Activated naive CD4-positive, alpha-beta T cell treated with Interleukin-2 at 50 U/mL for 16 hours (primary cell): ENCODE measurements at regions not wholly inside any gene's neighbourhood (a gene's known extent, or its start where the extent isn't known, plus 50 kb on each side); places are given as distances from the start of the nearest gene placed in this dataset.

Experiments
- DNase-seq: peaks from one replicate; pipeline ENCODE4 v3.0.0-alpha.2; 2020

DNA sequence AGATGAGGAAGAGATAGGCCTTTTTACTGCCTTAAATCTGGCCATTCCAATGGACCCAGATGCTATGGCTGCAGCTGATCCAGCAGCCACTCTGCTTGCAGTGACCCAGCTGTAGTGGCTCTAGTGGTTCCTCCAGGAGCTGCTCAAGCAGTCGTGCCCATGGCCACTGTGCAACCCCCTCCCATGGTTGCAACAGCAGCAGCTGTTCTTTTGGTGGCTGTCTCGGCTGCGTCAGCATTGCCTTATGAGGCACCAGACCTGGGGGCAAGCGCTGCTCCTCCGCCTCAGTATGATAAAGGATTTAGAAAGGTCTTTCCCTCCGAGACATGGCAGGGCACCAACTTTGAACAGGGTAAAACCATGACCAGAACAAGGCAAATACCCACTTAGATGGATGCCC lies 384.9 kb upstream of the DCC start:
- DNase-seq: no peak

DNA sequence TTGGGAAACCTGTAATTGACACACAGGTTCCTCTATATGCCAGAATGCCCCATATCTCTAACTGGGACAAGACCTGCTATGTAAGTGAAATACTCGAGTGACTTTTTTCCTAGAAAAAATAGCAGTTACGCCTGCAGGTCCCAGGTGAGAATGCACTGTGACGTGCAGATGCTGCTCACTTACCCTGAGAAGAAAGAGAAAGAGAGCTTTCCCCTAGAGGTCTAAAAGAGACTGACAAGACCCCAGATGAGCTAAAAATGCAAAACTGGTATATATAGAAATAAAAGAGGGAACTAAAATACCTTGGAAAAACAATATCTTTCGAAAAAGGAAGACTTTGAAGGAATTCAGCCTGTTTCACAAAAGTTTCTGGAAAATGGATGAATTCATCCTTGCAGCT lies 383.0 kb upstream of the DCC start:
- no peak for DNase-seq

DNA sequence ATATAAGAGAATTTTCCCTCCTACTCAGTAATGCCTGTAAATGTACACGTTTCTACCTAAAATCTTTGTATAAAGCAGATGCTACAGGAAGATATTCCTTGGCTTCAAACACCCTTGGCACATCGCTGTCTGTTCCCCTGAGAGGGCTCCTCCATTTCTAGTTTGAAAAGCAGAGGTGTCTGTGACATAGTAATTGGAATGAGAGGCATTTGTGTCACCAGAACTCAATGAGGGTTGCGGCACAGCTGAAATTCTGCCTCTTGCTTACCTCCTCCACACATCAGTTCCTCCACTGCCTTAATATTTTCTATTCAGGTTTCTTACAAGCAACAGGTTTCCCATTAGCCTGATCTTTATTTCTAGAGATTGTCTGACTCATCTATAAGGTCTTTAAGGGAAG lies 359.9 kb upstream of the DCC start:
- no peak for DNase-seq

DNA sequence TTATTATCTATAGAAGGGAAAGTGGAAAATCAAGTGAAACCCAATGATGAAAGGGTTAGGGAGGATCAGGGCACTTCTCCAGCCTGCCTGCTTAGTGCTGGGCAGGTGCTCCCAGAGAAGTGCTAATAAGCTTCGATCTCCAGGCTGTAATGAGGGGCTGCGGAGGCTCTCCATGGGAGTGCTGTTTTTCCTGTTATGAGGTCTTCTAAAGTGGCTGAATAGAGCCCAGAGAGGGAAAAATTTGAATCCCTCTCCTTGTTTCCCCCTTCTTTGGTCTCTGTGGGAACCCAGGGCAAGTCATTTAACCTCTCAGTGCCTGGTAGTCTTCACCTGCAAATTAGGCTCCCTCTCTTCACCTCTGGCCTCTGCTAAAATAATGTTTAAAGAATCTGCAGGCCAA lies 351.7 kb upstream of the DCC start:
- no peak for DNase-seq

DNA sequence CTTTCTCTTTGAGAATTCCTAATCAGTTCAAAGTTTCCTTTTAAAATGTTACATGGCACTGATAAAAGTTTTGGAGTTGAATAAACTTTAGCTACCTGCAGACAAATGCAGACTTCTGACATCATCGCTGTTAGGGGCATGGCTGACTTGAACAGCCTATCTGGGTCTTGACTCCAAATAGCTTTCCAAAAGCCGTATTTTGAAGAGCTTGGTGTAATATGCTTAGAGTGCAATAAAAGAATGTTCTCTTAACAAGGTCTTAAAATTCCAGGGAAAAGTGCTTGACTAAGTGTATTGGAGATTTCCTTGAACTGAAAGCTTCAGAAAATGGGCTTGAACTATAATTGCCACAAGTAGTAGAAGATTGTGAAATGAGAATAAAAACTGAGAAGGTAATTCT lies 342.9 kb upstream of the DCC start:
- no peak for DNase-seq

DNA sequence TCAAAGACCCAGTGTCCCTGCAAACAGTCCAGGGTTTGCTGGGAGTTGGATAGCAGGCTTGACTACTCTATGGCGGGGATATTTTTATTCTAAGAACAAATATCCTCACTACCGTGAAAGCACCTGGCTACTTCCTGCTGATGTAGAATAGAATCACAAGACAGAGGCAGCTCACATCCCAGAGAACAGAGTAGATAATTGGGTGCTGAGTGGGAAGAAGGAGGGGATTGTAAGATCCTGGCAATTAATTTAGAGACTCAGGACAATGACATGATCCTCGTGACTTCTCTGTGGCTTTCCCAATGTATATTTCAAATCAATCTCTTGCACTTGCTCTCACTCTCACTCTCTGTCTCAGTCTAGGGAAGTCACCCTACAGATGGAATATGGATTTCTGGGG lies 341.9 kb upstream of the DCC start:
- no peak for DNase-seq

- DNase-seq: no peak
These were observed 341.3 kb upstream of the DCC start for GRCh38 chr18:51998711-51999110.

- no peak for DNase-seq
These were observed 340.6 kb upstream of the DCC start for GRCh38 chr18:51999351-51999750.

GRCh38 chr18:52000435-52000834 lies 339.6 kb upstream of the DCC start:
- DNase-seq: no peak

- DNase-seq: no peak
These were observed 338.9 kb upstream of the DCC start for GRCh38 chr18:52001106-52001505.

DNA sequence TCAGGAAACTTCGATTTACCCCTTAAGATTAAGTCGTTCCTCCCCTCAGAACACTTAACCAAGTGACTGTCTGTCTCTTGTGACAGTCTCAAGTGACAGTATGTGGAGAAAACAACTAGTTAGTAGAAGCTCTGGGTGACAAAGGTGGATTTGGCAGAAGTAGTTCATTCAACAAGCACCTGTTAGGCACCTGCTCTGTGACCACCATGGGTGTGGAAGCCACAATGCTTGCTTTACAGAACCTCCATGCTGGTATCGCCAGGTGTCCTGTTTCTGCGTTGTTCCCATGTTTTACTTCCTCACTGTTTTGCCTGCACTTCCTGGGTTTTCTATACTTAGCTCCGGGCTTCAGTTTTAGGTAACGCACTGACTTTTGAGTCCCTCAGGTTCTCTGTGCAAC lies 337.4 kb upstream of the DCC start:
- DNase-seq: no peak

DNA sequence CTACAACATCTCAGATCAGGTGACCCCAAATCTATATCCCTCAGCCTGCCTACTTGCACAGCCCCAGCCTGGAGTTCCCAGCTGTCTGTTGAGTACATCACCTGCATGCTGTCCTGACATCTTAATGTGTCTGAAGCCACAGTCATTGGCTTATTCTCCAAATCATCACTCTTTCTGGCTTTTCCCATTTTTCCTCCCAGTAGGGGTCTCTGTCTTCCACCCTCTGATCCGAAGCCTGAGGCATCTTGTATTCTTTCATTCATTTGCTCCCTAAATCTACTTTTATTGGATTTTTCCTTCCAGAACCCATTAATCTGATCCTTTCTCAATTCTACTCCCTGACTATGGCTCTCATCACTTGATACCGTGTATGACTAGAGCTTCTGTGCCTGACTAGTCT lies 332.9 kb upstream of the DCC start:
- DNase-seq: no peak

- no peak for DNase-seq
These were observed 331.7 kb upstream of the DCC start for GRCh38 chr18:52008330-52008729.

DNA sequence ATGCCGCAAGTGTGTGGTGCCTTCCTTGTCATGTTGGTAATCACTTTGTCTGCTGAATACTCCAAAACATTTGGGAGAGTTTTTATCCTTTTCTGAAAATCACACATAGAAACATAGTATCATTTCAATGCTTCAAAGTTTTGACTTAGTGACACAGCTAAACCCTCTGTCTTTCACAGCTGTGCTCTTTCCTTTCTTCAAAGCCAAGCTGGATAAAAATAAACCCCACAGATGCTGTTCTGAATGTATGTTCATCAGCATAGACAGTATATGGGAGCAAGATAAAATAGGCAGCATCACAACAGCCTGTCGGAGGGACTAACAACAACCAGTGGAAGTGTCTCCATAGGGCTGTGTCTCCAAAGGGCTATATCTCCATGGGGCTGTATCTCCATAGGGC lies 331.3 kb upstream of the DCC start:
- no peak for DNase-seq

DNA sequence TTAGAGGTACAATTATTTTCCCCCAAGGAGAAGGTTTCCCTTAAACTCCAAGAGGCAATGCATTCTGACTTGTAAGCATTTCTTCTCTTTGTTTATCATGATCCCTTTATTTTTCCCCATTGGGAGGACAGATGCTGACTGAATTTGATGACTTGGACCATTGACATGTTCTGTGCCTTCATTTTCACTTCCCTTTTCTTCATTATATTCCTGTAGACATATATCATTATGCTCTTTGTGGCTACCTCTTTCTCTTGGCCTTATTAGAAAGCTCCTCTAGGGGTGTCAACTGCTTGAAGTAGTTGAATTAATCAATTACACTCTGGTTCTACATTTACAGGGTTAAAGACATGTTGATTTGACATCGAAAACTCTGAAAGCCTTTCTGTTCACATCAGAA lies 330.0 kb upstream of the DCC start:
- DNase-seq: no peak

DNA sequence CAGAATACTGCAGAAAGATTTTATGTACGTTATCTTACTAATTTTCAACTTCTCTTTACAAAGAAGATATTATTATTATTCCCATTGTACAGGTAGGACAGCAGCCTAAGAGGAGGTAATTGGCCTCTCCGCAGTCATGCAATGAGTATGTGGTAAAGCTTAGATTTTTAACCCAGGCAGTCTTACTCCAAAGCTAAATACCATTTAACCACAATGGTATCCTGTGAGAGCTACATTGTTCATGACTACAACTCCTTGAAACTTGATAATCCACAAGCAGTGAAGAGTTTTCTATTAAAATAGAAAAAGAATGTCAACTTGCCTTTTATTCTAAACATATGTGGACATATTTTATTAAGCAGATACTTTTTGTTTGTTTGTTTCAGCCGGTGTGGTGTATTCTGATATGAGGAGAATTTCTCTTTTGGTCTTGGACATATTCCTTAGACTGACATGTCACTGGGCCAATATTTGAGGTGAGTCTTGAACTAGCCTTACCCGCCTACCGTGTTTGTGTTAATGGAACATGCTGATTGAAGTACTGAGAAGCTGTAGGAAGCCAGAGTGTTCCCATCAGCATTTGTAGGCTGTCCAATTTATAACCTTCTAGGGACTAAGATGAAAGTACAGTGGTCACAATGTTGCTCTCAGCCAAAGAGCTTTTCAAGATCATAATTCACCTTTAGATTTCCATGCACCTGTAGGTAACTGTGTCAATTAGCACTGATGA lies 293.9 kb upstream of the DCC start:
- no peak for DNase-seq

GRCh38 chr18:52046842-52047241 lies 293.2 kb upstream of the DCC start:
- DNase-seq: no peak

DNA sequence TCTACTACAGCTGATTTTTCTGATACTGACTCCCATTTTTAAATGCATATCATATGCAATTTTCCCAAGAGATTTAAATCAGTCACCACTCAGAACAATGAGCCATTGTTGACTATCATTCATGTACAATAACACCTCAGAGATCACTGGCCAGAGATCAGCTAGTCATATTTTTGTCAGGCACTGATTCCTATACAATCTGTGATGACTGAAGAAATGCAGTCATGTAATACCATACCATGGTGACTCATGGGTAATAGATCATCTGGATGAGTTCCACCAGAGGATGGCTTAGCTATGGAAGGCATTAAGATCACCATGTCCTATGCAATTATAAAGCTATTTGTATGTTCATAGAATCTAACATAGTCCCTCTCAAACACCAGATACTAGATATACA lies 285.7 kb upstream of the DCC start:
- no peak for DNase-seq

- DNase-seq: no peak
These were observed 279.2 kb upstream of the DCC start for GRCh38 chr18:52060607-52061304.

DNA sequence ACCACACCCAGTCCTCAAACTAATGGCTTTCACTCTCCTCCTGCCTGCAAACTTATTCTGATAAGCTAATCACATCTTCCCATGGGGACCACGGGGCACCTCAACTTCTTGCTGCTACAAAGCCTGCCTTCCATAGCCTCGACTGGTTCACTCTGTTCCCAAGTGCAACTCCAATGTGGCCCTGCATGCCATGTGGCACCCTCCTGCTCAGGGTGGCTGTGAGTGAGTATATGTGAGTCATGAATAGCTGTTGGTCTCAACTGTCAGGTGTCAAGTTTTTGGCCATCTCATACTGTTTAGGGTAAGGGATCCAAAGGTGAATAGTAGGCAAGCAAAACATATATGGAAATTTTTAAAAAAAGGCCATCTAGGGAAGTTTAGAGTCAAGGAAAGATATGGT lies 276.1 kb upstream of the DCC start:
- DNase-seq: no peak

DNA sequence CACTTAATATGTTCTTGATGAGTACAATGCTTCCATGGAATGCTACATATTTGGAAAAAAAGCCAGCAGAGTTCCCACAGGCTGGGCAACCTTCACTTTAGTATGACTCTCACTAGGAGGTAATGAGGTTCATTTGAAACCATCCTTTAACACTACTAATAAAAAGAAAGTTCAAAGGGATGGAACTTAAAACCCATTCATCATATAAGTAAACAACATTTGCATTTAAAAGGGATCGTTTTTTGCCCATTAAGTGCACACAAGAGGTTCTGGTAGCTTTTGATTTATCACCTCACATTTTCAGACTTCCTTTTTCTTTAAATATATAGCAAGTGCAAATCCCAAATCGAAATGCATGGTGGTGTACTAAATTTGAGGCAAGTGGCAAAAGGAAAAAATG lies 270.8 kb upstream of the DCC start:
- DNase-seq: no peak

- no peak for DNase-seq
These were observed 269.7 kb upstream of the DCC start for GRCh38 chr18:52070291-52070756.

DNA sequence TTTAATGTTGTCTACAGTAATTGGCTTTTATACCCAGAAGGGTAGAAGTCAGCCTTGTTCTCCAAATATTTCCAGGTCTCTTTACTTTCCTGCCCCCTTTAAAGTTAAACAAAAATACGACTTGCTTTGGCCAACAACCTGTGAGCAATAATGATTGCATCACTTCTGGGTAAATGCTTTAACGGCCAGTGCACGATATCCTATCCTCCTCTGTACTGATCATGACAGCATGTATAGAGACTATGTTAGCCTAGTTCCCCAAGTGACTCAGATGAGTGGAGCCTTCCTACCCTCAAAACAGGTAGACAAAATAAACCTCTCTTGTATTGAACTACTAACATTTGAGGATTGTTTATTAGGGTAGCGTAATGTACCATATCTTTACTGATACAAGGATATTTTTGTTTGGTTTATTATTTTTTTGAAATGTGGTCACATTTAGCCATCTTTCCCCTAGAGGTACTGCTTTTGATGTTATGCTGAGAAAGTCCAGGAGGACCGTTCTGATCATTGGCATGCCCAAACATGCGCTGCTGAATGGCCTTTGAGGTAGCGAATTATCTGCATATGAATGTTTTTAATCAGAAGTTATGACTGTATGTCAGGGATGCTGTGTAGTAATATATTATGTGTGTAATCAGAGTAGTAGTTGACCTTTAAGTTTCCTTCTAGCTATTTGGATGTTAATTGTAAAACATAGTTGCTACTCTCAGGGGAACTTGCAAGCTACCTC lies 262.6 kb upstream of the DCC start:
- no peak for DNase-seq

GRCh38 chr18:52082246-52082645 lies 257.8 kb upstream of the DCC start:
- DNase-seq: no peak
